22Rv1 (cell line): ENCODE measurements at regions not wholly inside any gene's neighbourhood (a gene's known extent, or its start where the extent isn't known, plus 50 kb on each side); places are given as distances from the start of the nearest gene placed in this dataset.

Source experiments
- CTCF ChIP-seq: fragments of 450-650 bp; IDR thresholded peaks from 2 replicates; pipeline ENCODE4 v1.5.1; 2017; ENCODE audit warnings: mild to moderate bottlenecking
- ZFX ChIP-seq: fragments of 450-650 bp; IDR thresholded peaks from 2 replicates; pipeline ENCODE4 v1.6.1; 2017; ENCODE audit warnings: antibody characterized with exemption, borderline replicate concordance

DNA sequence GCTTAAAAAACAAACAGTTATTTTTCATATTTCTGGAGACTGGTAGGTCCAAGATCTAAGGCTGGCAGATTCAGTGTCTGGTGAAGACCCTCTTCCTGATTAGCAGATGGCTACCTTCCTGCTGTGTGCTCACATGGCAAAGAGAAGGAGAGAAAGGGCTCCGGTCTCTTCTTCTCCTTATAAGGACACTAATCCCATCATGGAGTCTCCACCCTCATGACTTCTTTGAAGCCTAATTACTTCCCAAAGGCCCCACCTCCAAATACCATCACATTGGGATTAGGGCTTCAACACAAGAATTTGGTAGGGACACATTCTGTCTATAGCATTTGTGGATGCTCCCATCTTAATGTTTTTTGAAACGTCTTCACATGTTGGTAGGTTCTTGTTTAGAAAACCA is 391.1 kb downstream of the TMEM161B start:
- TF ChIP-seq CTCF = no peak
- TF ChIP-seq ZFX = no peak
